KBM-7 (cell line): ENCODE measurements at regions not wholly inside any gene's neighbourhood (a gene's known extent, or its start where the extent isn't known, plus 50 kb on each side); places are given as distances from the start of the nearest gene placed in this dataset.

ENCODE experiments used
- DNase-seq: peaks from one replicate; pipeline ENCODE4 v3.0.0-alpha.2; 2015
- in situ Hi-C: fragments of 300-500 bp; cut with MboI; formaldehyde crosslinking; loops from 2 replicates; pipeline ENCODE4 v1.14.3; 2020; ENCODE audit warnings: low sequenced_read_pairs, low pct_unique_long_range_greater_than_20kb, mixed read lengths

- DNase-seq, result no peak
- in situ Hi-C loops, result no loop called here
These were observed 199.6 kb downstream of the GAS1 start for GRCh38 chr9:86747711-86748110.

DNA sequence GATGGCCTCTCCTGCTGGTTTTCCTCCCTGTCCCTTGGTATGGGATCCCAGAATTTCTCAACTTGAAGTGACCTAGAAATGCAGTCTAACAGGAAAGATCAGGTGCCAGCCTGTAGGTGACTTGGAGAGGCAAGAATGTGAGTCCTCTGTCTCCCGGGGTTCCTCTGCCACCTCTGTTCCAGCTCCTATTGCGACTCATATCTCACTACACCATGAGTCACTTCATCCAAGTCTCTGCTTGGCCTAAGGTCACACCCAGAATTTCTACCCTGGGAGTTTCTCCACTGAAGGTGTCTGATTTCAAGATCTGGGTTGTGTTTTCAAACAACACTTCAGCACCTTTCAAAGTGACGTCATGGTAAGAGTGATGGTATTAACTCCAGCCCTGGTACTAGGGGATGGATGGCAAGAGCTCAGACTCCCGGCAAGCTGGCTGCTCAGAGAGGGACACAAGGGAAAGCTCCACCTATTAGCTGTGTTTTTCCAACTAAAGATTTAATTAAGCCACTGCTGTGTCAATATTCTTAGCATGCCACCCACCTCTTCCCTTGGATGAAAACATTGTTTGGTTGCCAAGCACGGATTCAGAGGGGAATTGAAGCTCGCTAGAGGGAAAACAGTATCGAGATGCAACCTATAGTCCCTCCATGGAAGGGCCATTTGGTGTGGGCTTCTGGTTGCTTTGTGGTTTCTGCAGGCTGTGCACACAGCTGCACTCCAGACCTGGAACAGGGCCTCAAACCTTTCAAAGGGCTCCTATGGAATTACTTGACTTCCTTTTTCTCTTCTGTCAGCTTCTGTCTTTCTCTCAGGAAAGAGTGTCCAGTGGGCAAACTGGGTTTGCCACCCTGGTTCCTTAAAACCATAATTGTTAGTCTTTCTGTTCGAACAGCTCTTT is 205.7 kb downstream of the GAS1 start:
- in situ Hi-C loops, result no loop called here
- no peak for DNase-seq

DNA sequence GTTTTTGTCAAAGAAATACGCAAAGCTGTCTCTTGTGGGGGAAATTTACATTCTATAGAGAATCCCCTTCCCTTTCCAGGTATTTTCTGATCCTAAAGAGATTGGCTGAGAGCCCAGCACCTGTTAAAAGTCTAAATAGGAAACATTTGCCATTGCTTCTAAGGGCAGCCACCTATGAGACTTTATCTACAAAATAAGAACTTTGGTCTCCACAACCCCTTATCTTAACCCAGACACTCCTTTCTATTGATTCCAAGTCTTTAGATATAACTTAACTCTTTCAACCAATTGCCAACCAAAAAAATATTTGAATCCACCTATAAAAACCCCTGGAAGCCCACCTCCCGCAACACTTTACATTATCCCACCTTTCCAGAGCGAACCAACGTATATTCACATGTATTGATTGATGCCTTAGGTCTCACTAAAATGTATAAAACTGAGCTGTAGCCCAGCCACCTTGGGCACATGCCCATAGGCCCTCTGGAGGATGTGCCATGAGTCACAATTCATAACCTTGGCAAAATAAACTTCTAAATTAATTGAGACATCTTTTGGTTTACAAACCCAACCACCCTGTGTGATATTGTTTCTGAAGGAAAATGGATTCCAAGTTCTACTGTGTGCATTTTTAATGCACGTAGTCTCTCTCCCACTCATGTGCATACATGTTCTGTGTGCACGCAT is 211.4 kb downstream of the GAS1 start:
- in situ Hi-C loops, result no loop called here
- no peak for DNase-seq

DNA sequence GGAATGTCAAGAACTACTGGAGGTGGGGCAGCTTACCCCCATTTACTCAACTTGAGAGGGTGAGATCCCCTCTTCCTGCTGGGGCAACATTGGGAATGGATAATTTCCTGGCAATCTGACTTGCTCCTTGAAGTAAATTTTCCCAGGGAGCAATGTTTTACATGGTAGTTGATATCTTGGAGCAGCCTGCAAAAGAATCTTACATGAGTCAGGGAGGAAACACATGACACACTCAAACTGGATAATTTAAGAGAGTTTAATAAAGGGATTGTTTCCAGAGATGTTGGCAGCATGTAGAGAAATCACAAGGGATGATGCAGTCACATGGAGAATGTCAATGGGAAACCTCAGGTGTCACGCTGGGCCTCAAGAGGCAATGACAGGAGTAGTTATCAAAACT is 212.5 kb downstream of the GAS1 start:
- in situ Hi-C loops, result no loop called here
- DNase-seq, result no peak

- in situ Hi-C loops, result no loop called here
- no peak for DNase-seq
These were observed 213.4 kb downstream of the GAS1 start for GRCh38 chr9:86733929-86734328.

GRCh38 chr9:86732514-86733171 is 214.7 kb downstream of the GAS1 start:
- DNase-seq, result no peak
- in situ Hi-C loops, result no loop called here

DNA sequence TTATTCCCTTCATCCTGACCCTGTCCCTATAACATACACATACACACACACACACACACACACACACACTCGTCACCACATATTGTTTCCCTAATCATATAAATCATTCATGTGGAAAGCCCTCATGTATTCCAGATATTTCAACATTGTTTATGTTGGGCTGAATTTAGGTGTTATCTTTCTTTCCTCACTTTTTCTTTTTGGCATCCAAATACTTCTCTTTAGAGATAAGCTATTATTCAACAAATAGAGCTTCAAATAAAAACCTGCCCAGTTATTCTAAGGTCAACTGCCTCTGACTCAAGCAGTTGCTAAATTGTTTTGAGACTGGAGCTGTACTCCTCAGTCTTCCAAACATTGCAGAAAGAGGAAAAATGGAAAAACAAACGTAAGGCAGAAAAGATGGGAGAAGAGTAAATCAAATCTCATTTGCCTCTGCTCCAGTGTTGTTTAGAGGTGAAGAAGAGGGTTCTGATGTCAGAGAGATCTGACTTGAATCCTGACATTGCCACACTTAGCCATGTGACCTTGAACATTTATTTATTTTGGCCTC is 215.7 kb downstream of the GAS1 start:
- in situ Hi-C loops, result no loop called here
- DNase-seq, result no peak

DNA sequence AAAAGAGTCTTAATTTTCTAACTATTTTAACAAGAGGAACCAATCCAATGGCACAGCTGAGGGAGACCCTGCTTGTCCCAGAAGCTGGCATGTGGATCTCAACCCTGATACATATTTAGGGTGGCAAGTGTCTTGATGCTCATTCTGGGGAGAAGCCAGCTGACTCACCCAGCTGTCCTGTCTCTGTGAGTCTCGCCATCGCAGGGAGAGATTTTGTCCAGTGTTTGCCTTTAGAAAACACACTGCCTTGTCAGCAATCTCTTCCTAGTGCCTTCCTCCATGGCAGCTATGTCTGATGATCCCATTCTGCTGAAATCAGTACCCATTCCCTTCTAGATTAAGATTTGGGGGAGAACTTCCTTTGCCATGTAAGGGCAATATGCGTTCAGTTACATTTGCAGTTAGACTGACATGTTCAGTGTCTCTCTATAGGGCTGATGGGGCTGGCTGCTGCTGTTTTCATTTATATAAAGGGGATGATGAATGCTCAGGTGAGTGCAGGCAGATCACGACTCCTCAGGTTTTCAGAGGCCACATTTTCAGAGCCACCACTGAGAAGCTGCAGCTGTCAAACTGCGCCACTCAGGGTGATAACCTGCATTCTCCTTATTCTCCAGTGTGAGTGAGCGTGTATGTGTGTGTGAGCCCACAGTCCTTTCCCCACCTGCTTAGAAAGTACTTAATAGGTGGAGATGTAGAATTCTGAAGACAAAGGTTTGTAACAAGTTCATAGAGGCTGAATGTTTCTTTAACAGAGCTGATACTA is 217.0 kb downstream of the GAS1 start:
- in situ Hi-C loops, result no loop called here
- DNase-seq, result no peak

DNA sequence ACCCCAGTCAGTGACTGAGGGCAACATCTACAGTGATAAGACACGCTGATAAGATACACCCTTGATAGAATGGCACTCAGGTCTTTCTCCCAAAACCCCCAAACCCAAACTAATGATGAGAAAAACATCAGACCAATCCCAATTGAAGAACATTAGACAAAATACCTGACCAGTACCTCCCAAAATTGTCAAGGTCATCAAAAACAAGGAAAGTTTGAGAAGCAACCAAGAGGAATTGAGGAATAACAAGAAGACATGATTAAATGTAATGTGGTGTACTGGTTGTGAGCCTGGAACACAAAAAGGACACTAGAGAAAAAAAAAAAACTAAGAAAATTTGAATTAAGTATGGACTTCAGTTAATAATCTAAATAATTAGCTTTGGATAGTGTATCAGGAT is 222.8 kb downstream of the GAS1 start:
- DNase-seq, result no peak
- in situ Hi-C loops, result no loop called here

GRCh38 chr9:86723346-86723745 is 224.0 kb downstream of the GAS1 start:
- DNase-seq, result no peak
- in situ Hi-C loops, result no loop called here

DNA sequence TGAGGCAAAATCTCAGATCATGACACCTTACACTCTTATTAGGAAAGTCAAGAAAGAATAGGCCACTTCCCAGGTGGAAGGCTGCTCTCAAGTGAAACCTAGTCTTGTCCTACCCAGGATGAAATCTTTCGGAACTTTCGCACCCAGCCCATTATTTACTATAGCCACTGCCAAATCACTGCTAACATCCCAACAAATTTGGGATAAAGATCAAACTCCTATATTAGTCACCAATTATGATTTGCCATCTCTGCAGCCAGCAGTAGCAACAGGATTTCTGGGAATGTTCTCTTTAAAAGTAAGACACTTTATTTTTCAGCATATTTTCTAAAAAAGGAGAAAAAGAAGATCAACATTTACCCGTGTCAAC is 224.6 kb downstream of the GAS1 start:
- in situ Hi-C loops, result no loop called here

GRCh38 chr9:86721843-86722705 is 225.2 kb downstream of the GAS1 start:
- no peak for DNase-seq
- in situ Hi-C loops, result no loop called here

More for the DNA sequence above, 224.6 kb downstream of the GAS1 start:
- DNase-seq, result no peak

- no peak for DNase-seq
- in situ Hi-C loops, result no loop called here
These were observed 226.0 kb downstream of the GAS1 start for GRCh38 chr9:86721226-86721781.

GRCh38 chr9:86720639-86721225 is 226.6 kb downstream of the GAS1 start:
- in situ Hi-C loops, result no loop called here
- no peak for DNase-seq

DNA sequence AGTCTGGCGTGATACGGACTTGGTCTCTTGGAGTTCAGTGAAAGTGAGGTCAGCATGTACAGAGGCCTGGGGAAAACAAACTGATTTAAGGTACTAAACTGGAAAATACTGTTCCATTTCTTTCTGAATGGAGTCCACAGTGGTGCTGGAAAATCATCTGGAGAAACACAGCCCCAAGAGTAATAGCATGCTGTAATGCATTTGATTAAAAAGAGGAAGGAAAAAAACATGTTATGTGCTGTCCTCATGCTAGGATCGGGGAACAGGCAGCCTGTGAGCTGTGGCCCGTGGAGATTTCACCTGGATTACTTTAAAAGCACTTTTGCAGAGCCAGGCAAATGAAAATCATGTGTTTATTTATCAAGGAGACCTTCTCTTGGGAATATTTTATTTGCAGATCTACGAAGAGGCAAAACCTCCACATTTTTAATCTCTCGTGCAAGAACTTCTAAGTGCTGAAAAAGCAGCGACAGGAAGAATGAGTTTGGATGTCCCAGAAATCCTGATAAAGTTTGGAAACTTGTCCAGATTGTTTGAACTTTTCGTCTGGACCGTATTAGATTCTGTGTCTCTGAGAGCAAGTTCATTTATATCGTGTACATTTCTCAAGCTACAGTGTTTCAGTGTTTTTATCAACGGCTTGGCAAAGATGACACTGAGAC is 228.8 kb downstream of the GAS1 start:
- in situ Hi-C loops, result no loop called here
- DNase-seq, result no peak

GRCh38 chr9:86716326-86716922 is 230.9 kb downstream of the GAS1 start:
- DNase-seq, result no peak
- in situ Hi-C loops, result no loop called here

DNA sequence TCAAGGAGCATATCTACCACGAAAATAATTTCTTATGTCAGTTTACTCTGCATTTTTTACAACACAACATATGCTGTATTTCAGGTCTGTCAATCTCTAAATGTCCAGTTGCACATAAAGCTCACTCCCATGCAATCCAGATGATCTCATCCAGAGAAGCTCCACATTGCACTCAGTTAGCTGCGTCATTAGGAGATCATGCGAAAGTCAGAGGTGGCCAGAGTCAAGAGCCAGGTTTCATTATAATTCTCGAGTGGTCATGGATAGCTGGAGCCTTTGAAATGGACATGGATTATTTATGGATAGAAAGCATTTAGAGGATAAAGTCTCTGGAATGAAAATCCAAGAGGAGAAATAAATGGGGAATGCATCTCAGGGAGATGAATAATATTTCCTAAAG is 232.3 kb downstream of the GAS1 start:
- in situ Hi-C loops, result no loop called here
- DNase-seq, result no peak
